Umbilical cord (tissue), 1 donor: ENCODE measurements at regions not wholly inside any gene's neighbourhood (a gene's known extent, or its start where the extent isn't known, plus 50 kb on each side); places are given as distances from the start of the nearest gene placed in this dataset.

Experiments used
- DNase-seq: peaks from one replicate; pipeline ENCODE4 v3.0.0-alpha.2; 2015; ENCODE audit warnings: low spot score

DNA sequence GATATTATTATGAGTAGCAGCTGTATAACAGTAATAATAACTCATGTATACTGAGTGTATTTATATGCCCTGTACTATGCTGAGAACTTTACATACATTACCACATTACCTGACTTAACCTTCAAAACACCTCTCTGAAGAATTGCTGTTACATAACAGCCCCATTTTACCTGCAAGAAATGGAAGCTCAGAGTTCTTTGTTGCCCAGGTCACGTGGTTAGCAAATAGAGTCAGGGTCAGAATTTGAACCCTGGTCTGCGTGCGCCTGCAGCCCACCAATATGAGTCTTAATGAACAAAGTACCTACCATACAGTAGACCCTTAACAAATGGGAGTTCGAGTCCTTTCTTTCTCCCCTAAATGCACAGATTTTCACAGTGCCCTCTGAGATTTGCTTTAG is 101.9 kb downstream of the MCFD2 start:
- no peak for DNase-seq

DNA sequence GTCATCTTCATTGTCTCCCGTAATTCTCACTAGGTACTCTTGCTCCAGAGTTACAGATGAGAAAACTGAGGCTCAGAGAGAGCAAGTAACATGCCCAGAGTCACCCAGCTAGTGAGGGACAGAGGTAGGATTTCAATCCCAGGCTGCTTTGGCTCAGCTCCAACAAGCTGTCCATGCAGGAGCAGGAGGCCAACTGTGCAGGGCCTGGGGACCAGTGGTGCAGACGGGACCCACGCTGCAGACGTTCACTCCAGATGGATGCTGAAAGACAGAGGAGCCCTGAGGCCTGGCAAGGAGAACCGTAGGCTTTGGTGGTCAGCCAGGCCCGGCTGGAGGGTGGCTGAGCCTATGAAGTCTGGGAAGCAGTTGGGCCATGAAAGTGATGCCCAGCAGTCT is 102.6 kb downstream of the MCFD2 start:
- no peak for DNase-seq
